ENCODE measurements at regions not wholly inside any gene's neighbourhood (a gene's known extent, or its start where the extent isn't known, plus 50 kb on each side); places are given as distances from the start of the nearest gene placed in this dataset.

- TF ChIP-seq ATF3 (IDR thresholded peaks at IDR 0.05) = no peak
- TF ChIP-seq GABPA (IDR thresholded peaks at IDR 0.05 in 1 of 2, conservative IDR thresholded peaks at IDR 0.05 in 1 of 2) = no peak
- TF ChIP-seq CTCF (IDR thresholded peaks at IDR 0.05; ENCODE audit: low read depth, low read length, missing input control) = no peak
- no peak for TF ChIP-seq SP1 (IDR thresholded peaks at IDR 0.05)
- no peak for TF ChIP-seq MAX (IDR thresholded peaks at IDR 0.05)
- no peak for TF ChIP-seq FOXA1 (IDR thresholded peaks at IDR 0.05)
- no peak for TF ChIP-seq RAD21 (IDR thresholded peaks at IDR 0.05)
Measured at GRCh38 chr6:9398071-9398766, 962.9 kb upstream of the SLC35B3 start.

Measured in liver (tissue), 3 donors.